HuH-7 (cell line): ENCODE measurements at regions not wholly inside any gene's neighbourhood (a gene's known extent, or its start where the extent isn't known, plus 50 kb on each side); places are given as distances from the start of the nearest gene placed in this dataset.

Experiments used
- DNase-seq: peaks from one replicate; pipeline ENCODE4 v3.0.0; 2011; ENCODE audit warnings: low spot score

GRCh38 chr11:127492029-127492428 lies 491.5 kb upstream of the KIRREL3 start:
- DNase-seq: no peak

- no peak for DNase-seq
Measured at GRCh38 chr11:127491589-127491988, 491.0 kb upstream of the KIRREL3 start.

GRCh38 chr11:127490896-127491295 lies 490.3 kb upstream of the KIRREL3 start:
- DNase-seq: no peak

GRCh38 chr11:127485541-127485940 lies 485.0 kb upstream of the KIRREL3 start:
- no peak for DNase-seq

GRCh38 chr11:127481391-127481790 lies 480.8 kb upstream of the KIRREL3 start:
- no peak for DNase-seq

GRCh38 chr11:127478826-127479225 lies 478.3 kb upstream of the KIRREL3 start:
- no peak for DNase-seq

- no peak for DNase-seq
Measured at GRCh38 chr11:127474766-127475165, 474.2 kb upstream of the KIRREL3 start.

GRCh38 chr11:127472505-127472904 lies 471.9 kb upstream of the KIRREL3 start:
- no peak for DNase-seq

- DNase-seq: no peak
Measured at GRCh38 chr11:127471662-127472061, 471.1 kb upstream of the KIRREL3 start.

GRCh38 chr11:127470306-127470884 lies 469.8 kb upstream of the KIRREL3 start:
- no peak for DNase-seq

GRCh38 chr11:127464325-127464724 lies 463.8 kb upstream of the KIRREL3 start:
- DNase-seq: no peak

- no peak for DNase-seq
Measured at GRCh38 chr11:127462065-127462344, 461.4 kb upstream of the KIRREL3 start.

- no peak for DNase-seq
Measured at GRCh38 chr11:127461241-127462064, 460.9 kb upstream of the KIRREL3 start.

- no peak for DNase-seq
Measured at GRCh38 chr11:127458561-127458960, 458.0 kb upstream of the KIRREL3 start.

- DNase-seq: no peak
Measured at GRCh38 chr11:127454856-127455255, 454.3 kb upstream of the KIRREL3 start.

GRCh38 chr11:127452533-127452932 lies 452.0 kb upstream of the KIRREL3 start:
- DNase-seq: no peak

- no peak for DNase-seq
Measured at GRCh38 chr11:127451861-127452260, 451.3 kb upstream of the KIRREL3 start.

- no peak for DNase-seq
Measured at GRCh38 chr11:127448101-127448500, 447.5 kb upstream of the KIRREL3 start.

GRCh38 chr11:127445476-127445875 lies 444.9 kb upstream of the KIRREL3 start:
- no peak for DNase-seq

- DNase-seq: no peak
Measured at GRCh38 chr11:127443297-127443696, 442.7 kb upstream of the KIRREL3 start.

- no peak for DNase-seq
Measured at GRCh38 chr11:127440616-127441015, 440.0 kb upstream of the KIRREL3 start.

- DNase-seq: no peak
Measured at GRCh38 chr11:127425281-127425680, 424.7 kb upstream of the KIRREL3 start.

- DNase-seq: no peak
Measured at GRCh38 chr11:127424661-127425060, 424.1 kb upstream of the KIRREL3 start.

GRCh38 chr11:127420139-127420538 lies 419.6 kb upstream of the KIRREL3 start:
- no peak for DNase-seq
